SK-N-MC (cell line): ENCODE measurements at regions not wholly inside any gene's neighbourhood (a gene's known extent, or its start where the extent isn't known, plus 50 kb on each side); places are given as distances from the start of the nearest gene placed in this dataset.

ENCODE experiments used
- EZH2 ChIP-seq: fragments of 200-600 bp; sonication (generic); IDR thresholded peaks from one replicate; pipeline ENCODE4 v1.6.1; 2017; ENCODE audit warnings: antibody characterized with exemption
- POLR2AphosphoS5 ChIP-seq: IDR thresholded peaks from 2 replicates; pipeline ENCODE4 v1.6.1; 2012; ENCODE audit warnings: mild to moderate bottlenecking, low read depth, low read length, borderline replicate concordance

DNA sequence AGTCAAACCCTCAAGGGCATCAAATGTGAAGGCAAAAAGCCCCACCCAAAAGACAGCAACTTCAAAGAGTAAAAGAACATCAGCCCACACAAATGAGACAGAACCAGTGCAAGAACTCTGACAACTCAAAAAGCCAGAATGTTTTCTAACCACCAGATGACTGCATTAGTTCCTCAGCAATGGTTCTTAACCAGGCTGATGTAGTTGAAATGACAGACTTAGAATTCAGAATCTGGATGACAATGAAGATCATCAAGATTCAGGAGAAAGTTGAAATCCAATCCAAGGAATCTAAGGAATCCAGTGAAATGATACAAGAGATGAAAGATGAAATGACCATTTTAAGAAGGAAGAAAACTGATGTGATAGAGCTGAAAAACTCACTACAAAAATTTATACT, 339.7 kb downstream of the KIF4B start:
- TF ChIP-seq EZH2 (no peak), POLR2AphosphoS5 (no peak)
